Left renal cortex interstitium (tissue), 4 donors: ENCODE measurements at regions not wholly inside any gene's neighbourhood (a gene's known extent, or its start where the extent isn't known, plus 50 kb on each side); places are given as distances from the start of the nearest gene placed in this dataset.
A peak's percentile ranks its signal among the peaks of the same experiment; 100 is the strongest.

Source experiments
- DNase-seq, 4 donors: peaks; one replicate each; pipeline ENCODE4 v3.0.0-alpha.2; 2013; ENCODE audit warnings: low read depth in 4 of 4, low spot score in 2 of 4, missing footprints in 1 of 4

- DNase-seq, result peak in 1 of 4 donors; percentile 29
Observed at GRCh38 chr13:94968757-94969086, 256.4 kb upstream of the SOX21 start.

DNA sequence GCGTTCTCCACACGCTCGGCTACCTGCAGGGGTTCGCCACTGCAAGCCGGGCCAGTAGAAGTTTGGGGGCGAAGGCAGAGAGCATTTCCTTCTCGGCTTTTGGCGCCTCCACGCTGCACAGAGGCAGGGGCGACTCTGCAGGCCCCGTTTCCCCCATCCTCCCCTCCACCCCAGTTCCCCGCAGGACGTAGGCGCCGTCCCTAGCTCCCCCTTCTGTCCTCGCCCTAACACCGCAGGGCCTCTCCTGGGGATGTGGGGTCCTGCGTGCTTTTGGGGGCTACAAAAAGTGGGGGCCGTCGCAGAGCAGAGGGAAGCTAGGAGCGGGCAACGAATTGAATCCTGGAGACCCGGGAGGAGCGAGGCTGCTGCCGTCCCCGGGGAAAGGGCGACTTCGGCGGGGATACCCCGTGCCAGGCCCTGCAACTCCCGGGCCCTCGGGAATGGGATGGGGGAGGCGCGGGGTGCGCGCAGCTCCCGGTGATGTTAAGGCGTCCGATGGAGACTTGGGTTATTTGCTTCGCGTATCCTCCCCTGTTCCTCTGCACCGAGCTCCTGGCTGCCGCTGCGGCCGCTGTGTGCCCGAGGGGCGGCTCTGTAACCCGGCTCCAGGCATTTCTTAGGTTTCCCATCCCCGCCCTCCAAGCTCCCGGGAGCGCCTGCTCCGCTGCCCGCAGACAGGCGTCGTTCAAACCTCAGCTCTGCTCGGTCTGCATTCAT lies 255.9 kb upstream of the SOX21 start:
- DNase-seq, result peak in 2 of 4 donors; percentile 26 to 36

DNA sequence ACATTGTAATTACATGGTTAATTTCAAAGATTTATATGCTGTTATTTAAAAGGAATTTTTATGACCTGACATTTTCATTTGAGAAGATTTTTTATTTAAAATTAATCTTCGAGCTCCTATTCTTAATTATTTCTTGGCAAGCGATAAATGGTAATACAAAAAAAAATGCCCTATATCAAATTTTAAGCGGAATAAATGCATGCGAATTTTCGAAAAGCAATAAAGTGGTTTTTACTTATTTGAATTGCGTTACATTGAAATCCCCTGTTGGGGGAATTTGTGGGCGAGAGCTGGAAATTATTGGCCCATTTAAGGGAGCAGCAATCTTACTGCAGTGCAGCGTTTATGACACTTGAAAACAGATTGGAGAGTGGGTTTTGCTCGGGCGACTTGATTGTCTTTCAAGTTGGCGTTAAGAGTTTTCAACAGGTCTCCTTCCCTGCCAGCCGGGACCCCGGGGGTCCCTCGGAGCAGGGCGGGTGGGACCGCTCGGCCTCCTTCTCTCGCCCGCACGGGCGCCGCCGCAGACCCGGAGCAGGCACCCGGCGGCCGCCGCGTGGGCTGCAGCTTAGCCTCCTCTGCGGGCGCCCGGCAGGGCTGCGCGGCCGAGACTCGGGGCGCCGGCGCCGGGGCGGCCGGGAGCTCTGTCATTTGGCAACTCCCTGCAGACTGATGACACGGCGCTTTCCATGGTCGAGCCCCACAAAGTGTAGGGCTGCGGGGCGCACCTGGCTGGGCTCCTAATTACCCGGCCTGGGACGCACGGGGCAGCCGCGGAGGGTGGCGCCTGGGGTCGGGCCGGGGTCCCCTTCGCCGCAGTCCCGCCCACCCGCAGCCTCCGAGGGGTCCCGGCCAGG lies 255.1 kb upstream of the SOX21 start:
- DNase-seq, result peak in 1 of 4 donors; percentile 11

DNA sequence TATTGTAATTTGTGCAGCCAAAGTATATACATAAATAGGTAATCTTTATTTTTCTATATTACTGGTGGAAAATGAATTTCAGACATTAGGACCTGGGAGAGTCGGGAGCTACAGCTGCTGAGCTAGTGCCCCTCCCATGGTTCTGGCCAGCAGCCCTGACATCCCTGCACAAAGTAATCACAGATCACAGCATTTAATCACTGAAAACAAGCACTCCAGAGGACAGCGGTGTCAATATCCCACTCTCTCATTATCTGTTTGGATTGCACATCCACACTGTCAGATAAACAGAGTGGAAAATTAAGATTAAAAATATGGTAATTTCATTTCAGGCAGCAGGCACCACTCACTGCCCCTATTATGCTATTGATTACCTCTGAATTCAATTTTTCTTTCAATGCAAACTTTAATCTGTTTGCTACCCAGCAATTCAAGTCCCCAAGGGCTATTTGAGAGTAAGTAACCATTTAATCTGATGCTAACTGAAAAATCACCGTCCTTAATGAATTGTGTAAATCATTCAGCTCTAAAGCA lies 254.1 kb upstream of the SOX21 start:
- DNase-seq, result no peak

DNA sequence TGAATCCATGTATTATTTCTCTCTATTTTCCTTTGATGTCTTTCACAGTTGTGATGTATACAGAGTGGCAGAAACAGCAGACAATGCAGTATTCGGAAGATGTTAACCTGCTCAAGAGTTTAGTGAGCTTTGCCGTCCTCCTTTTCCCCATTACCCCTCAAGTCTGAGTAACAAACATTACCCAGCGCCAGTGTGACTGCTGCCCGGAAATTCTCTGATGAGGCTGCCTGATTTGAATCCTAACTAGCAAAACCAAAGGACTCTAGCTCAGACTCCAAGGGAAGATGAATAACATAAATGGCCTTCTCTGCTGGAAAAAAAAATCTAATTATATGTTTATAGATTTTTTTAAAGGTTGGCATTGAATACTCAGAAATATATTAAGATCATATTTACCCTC lies 247.3 kb upstream of the SOX21 start:
- DNase-seq, result no peak

GRCh38 chr13:94956417-94957110 lies 244.2 kb upstream of the SOX21 start:
- no peak for DNase-seq

DNA sequence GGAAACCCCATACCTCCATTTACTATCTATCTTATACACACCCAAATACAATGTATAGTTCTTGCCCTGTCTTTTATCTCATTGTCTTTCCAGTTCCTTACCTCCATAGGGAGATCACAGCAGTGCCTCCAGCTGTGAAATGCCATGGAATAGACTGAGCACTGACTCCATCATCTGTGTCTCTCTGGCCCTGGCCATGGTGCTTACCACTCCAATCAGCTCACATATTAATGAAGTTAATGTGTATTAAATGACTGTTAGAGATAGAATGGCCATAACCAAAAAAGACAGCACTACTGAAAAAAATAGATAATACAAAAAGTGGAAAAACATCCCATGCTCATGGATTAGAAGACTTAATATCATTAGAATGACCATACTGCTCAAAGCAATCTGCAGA lies 240.4 kb upstream of the SOX21 start:
- DNase-seq, result no peak

- no peak for DNase-seq
Observed at GRCh38 chr13:94950303-94950702, 238.0 kb upstream of the SOX21 start.

GRCh38 chr13:94947965-94948371 lies 235.6 kb upstream of the SOX21 start:
- DNase-seq, result no peak

DNA sequence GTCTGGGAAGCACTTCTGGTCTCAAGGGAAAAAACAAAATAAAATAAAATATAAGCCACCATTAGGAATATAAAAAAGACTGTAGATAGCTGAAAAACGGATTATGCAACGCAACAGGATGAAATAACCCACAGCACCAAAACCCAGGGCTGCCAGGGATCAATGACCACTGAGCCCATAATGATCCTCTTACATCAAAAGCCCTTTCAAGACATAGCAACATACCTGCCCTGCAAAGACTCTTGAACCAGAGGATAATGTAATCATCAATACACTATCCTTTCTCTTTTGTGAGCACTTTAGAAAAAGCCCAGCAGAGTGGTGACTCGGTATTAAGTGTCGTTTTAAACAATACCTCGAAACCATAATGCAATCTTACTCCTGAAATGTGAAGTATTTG lies 235.0 kb upstream of the SOX21 start:
- no peak for DNase-seq

- no peak for DNase-seq
Observed at GRCh38 chr13:94946039-94946438, 233.7 kb upstream of the SOX21 start.

DNA sequence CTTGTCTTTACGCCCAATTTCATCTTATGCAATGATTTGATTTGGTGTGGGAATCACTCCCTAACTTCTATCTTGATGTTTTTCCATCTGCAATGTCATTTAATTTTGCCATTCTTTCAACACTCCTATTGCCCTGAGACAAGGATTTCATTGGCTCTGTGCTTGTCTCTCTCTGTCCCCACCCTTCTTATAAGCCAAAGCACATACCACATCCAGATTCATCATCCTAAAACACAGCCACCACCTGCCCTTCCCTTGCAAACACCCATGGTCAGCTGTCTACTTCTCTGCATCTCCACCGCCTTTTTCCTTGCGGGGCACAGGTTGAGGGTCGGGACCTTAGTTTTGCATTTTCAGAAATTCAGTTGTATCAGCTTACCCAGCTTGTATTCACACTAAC lies 225.8 kb upstream of the SOX21 start:
- DNase-seq, result no peak

GRCh38 chr13:94936633-94937032 lies 224.3 kb upstream of the SOX21 start:
- DNase-seq, result no peak

- no peak for DNase-seq
Observed at GRCh38 chr13:94933936-94934335, 221.6 kb upstream of the SOX21 start.

GRCh38 chr13:94933230-94933751 lies 220.9 kb upstream of the SOX21 start:
- DNase-seq, result no peak

- DNase-seq, result no peak
Observed at GRCh38 chr13:94928127-94928775, 215.9 kb upstream of the SOX21 start.

GRCh38 chr13:94925263-94925662 lies 212.9 kb upstream of the SOX21 start:
- DNase-seq, result no peak

GRCh38 chr13:94921181-94921580 lies 208.8 kb upstream of the SOX21 start:
- DNase-seq, result no peak

DNA sequence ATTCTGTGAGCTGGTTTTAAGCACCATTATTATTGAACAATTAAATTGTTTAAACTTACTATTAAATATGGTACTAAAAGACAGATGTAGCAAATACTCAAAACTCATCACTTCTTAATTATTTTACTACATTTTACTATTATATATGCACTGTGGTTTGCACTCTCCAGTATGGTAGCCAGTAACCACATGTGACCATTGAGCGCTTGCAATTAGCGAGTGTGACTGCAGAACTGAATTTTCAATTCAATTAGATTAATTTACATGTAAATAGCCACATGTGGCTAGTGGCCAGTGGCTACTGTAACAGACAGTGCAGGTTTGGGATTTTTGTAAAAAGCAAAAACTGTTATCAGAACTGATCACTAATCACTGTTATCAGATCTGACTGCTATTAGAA lies 208.2 kb upstream of the SOX21 start:
- DNase-seq, result no peak

- peak in 1 of 4 donors; percentile 20 for DNase-seq
Observed at GRCh38 chr13:94917824-94918223, 205.5 kb upstream of the SOX21 start.

DNA sequence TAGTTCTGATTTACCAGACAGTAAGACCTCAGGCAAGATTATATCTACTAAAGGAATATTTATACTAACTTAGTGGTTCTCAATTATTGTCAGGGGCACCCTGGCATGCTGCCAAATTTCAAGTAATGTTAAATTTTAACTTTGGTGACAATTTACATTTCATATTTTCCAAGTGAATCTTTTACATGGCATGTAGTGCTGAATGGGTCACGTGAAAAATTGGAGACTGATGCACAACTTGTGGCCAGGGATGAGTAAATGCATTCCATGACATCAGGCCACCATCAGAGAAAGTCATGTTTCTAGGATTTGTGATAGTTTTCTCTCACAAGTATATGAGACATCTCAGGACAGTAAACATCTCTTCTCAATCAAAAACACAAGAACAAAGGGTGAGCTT lies 202.6 kb upstream of the SOX21 start:
- no peak for DNase-seq
